ENCODE measurements at regions not wholly inside any gene's neighbourhood (a gene's known extent, or its start where the extent isn't known, plus 50 kb on each side); places are given as distances from the start of the nearest gene placed in this dataset.
"Not testable (repeated sequence)": the region's sequence is repeated elsewhere in the genome, so short reads cannot be mapped to it uniquely, and the experiment has no call there.

DNA sequence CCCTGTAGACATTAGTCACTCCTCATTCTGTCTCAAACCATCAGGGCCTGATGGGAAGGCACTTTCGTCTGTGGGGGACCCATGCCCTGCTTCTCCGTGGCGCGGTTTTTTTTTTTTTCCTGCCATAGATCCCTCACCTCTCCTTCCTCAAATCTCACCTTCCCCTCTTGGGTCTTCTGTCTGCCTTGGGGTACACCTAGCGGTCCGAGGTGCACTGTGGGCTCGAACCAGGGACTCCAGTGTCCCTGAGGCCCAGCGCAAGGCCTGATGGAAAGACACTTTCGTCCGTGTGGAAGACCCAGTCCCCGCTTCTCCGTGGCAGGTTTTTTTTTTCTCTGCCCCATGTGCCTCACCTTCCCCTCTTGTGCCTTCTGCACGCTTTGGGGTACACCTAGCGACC, 3824.4 kb upstream of the OR11H1 start:
- TF ChIP-seq, protein P1, sequence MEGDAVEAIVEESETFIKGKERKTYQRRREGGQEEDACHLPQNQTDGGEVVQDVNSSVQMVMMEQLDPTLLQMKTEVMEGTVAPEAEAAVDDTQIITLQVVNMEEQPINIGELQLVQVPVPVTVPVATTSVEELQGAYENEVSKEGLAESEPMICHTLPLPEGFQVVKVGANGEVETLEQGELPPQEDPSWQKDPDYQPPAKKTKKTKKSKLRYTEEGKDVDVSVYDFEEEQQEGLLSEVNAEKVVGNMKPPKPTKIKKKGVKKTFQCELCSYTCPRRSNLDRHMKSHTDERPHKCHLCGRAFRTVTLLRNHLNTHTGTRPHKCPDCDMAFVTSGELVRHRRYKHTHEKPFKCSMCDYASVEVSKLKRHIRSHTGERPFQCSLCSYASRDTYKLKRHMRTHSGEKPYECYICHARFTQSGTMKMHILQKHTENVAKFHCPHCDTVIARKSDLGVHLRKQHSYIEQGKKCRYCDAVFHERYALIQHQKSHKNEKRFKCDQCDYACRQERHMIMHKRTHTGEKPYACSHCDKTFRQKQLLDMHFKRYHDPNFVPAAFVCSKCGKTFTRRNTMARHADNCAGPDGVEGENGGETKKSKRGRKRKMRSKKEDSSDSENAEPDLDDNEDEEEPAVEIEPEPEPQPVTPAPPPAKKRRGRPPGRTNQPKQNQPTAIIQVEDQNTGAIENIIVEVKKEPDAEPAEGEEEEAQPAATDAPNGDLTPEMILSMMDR (IDR thresholded peaks at IDR 0.05; ENCODE audit: poor library complexity) = not testable (repeated sequence)
- not testable (repeated sequence) for TF ChIP-seq EZH2 (IDR thresholded peaks at IDR 0.05; ENCODE audit: borderline replicate concordance); EZH2phosphoT487 (IDR thresholded peaks at IDR 0.05; ENCODE audit: low read depth, severe bottlenecking, unreplicated experiment)

Data from hepatocyte (in vitro differentiated cells).